Stomach (tissue), 8 donors: ENCODE measurements at regions not wholly inside any gene's neighbourhood (a gene's known extent, or its start where the extent isn't known, plus 50 kb on each side); places are given as distances from the start of the nearest gene placed in this dataset.

Source experiments
- DNase-seq, 2 donors: peaks; one replicate each; pipeline versions ENCODE4 v3.0.0 to v3.0.0-alpha.2; 2013 to 2019
- H3K27ac ChIP-seq, 5 donors: fragments of 200-600 bp in 4 of 5; sonication (generic) in 4 of 5; one replicate each; pipeline ENCODE4 v1.5.1; 2013 to 2019; ENCODE audit warnings: mild to moderate bottlenecking in 1 of 5, moderate library complexity in 1 of 5
- H3K27me3 ChIP-seq, 3 donors: fragments of 200-600 bp; sonication (generic); one replicate each; pipeline ENCODE4 v1.5.1; 2017 to 2019; ENCODE audit warnings: mixed run types in 1 of 3
- H3K36me3 ChIP-seq, 4 donors: fragments of 200-600 bp; sonication (generic); 1 replicate in 3 of 4; 2 replicates in 1 of 4; pipeline ENCODE4 v1.5.1; 2016 to 2019
- H3K4me1 ChIP-seq, 4 donors: fragments of 200-600 bp; sonication (generic); one replicate each; pipeline ENCODE4 v1.5.1; 2016 to 2019
- H3K4me3 ChIP-seq, 4 donors: fragments of 200-600 bp; sonication (generic) in 3 of 4; one replicate each; pipeline ENCODE4 v1.5.1; 2016 to 2019; ENCODE audit warnings: mild to moderate bottlenecking in 1 of 4
- H3K9me3 ChIP-seq, 4 donors: fragments of 200-600 bp; sonication (generic); one replicate each; pipeline ENCODE4 v1.5.1; 2016 to 2019
- CTCF ChIP-seq, 7 experiments: fragments of 450-650 bp in 4 of 7; fragments of 200-600 bp in 3 of 7; sonication (generic) in 3 of 7; IDR thresholded peaks; one replicate each; pipeline ENCODE4 v1.5.1; 2016 to 2019; ENCODE audit warnings: antibody characterized with exemption in 7 of 7, control low read depth in 2 of 7, mild to moderate bottlenecking in 1 of 7
- EP300 ChIP-seq: sonication (generic); formaldehyde crosslinking; IDR thresholded peaks from one replicate; pipeline ENCODE4 v1.6.1; 2017; ENCODE audit warnings: antibody characterized with exemption
- POLR2A ChIP-seq, 4 donors: fragments of 450-650 bp; IDR thresholded peaks; one replicate each; pipeline ENCODE4 v1.6.1; 2016; ENCODE audit warnings: antibody characterized with exemption in 4 of 4, control low read depth in 2 of 4, mild to moderate bottlenecking in 1 of 4, moderate library complexity in 1 of 4
- POLR2AphosphoS5 ChIP-seq, 3 donors: sonication (generic); formaldehyde crosslinking; IDR thresholded peaks; one replicate each; pipeline ENCODE4 v1.6.1; 2016; ENCODE audit warnings: antibody characterized with exemption in 3 of 3
- WGBS, 5 donors: extraction: QIAGEN DNeasy Blood & Tissue Kit in 3 of 5; methylation state at CpG; one replicate each; pipeline versions ENCODE4 v1.1.5 to v1.1.7; 2013 to 2018; 5-methylcytosine and 5-hydroxymethylcytosine counted together
- intact Hi-C: fragments of 100-400 bp; cut with DNase I; formaldehyde crosslinking; loops from one replicate; pipeline ENCODE4 v1.15.1; 2023; ENCODE audit warnings: low total_unique reads
- donor health status: healthy with polysubstance abuse.
- donor health status: Bipolar disorder and iron deficiency.
- donor health status: healthy.

DNA sequence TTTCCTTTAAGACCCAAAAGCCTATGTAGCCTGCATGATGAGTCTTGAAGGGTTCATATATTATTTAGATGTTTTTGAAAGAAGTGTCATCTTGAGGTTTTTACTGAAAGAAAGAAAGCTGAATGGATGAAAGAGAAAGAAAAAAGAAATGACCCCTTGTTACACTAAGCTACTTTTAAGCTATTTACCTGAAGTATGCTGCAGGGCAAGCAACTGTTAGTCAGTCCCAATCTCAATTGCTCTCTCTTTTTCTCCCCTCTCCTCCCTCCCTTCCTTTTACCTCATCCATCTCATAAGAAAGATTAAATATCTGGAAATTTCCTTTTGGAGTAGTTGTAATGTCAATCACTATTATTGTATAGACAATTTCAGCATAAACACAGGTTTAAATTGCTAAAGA lies 512.4 kb downstream of the TMTC2 start:
- H3K9me3 ChIP-seq: no peaks in the 10 kb centered on the region
- no peak for DNase-seq
- intact Hi-C loops: no loop called here
- H3K27ac ChIP-seq: no peak overlapping the region
- TF ChIP-seq CTCF (IDR thresholded peaks at IDR 0.05): no peak
- TF ChIP-seq EP300: no peak
- no peak for TF ChIP-seq POLR2A (IDR thresholded peaks at IDR 0.05)
- no peaks in the 10 kb centered on the region for H3K27me3 ChIP-seq
- H3K4me1 ChIP-seq: peaks cover 0 to 9% (median 0%) of the 10 kb centered on the region in 4 donors
- H3K36me3 ChIP-seq: no peaks in the 10 kb centered on the region
- H3K4me3 ChIP-seq: no peak overlapping the region

DNA sequence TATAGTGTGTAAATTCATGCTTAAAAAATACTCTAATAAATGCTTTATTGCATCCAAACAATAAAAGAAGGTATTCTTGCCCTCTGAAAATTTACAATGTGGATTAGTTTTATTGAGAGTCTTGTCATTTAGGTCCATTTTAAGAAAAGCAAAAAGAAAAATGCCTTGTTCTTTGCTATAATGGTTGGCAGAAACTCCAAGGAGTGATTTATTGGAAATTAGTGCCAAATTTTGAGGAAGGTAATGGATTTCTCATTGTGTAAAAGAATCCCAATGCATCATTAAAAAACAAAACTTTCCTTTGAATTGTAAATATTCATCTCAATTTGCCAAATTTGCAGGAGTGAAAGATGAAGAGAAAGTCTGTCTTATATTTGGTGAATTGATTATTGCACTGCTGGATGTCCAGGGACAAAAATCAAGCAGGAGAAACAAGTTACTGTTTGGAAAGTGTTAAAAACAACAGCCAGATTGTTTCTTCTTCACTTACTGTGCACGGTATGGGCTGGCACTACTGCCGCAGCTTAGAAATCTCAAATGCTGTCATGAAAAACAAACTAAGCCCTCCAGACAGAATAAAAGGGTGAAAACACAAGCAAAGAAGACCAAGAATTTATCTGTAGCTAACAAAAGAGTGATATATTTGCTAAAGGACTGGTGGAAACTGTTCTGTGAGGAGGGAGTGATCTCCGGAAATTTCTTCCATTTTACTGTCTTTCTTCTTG lies 511.7 kb downstream of the TMTC2 start:
- Histone ChIP-seq H3K27ac (no peak overlapping the region), H3K4me3 (no peak overlapping the region), H3K9me3 (peaks cover 0 to 2% (median 0%) of the 10 kb centered on the region in 4 donors), H3K36me3 (no peaks in the 10 kb centered on the region), H3K4me1 (peaks cover 0 to 9% (median 0%) of the 10 kb centered on the region in 4 donors), H3K27me3 (no peaks in the 10 kb centered on the region)
- no peak for DNase-seq
- 15 to 33% (median 24%) methylated on average over 3 of the region's 3 CpGs for WGBS, 5 donors
- intact Hi-C loops: no loop called here
- TF ChIP-seq EP300 (no peak), POLR2A (IDR thresholded peaks at IDR 0.05) (no peak), POLR2AphosphoS5 (IDR thresholded peaks at IDR 0.05) (no peak), CTCF (IDR thresholded peaks at IDR 0.05) (no peak)

- H3K27ac ChIP-seq: no peak overlapping the region
- H3K4me3 ChIP-seq: no peak overlapping the region
- no peak for DNase-seq
- peaks cover 0 to 9% (median 0%) of the 10 kb centered on the region in 4 donors for H3K4me1 ChIP-seq
- TF ChIP-seq POLR2A (IDR thresholded peaks at IDR 0.05) (no peak), EP300 (no peak), POLR2AphosphoS5 (IDR thresholded peaks at IDR 0.05) (no peak), CTCF (IDR thresholded peaks at IDR 0.05) (no peak)
- 52 to 60% (median 58%) methylated on average over 4 of the region's 4 CpGs for whole genome bisulfite sequencing, 5 donors
- intact Hi-C loops: no loop called here
- H3K27me3 ChIP-seq: no peaks in the 10 kb centered on the region
- no peaks in the 10 kb centered on the region for H3K36me3 ChIP-seq
- H3K9me3 ChIP-seq: peaks cover 0 to 8% (median 0%) of the 10 kb centered on the region in 4 donors
Observed at GRCh38 chr12:83197483-83197914, 510.8 kb downstream of the TMTC2 start.

GRCh38 chr12:83196694-83197350 lies 510.1 kb downstream of the TMTC2 start:
- TF ChIP-seq EP300: no peak
- TF ChIP-seq CTCF (IDR thresholded peaks at IDR 0.05): no peak
- TF ChIP-seq POLR2A (IDR thresholded peaks at IDR 0.05): no peak
- no peak for TF ChIP-seq POLR2AphosphoS5 (IDR thresholded peaks at IDR 0.05)
- Histone ChIP-seq H3K4me3 (no peak overlapping the region), H3K36me3 (no peaks in the 10 kb centered on the region), H3K9me3 (peaks cover 0 to 8% (median 0%) of the 10 kb centered on the region in 4 donors), H3K4me1 (peaks cover 0 to 9% (median 0%) of the 10 kb centered on the region in 4 donors), H3K27me3 (no peaks in the 10 kb centered on the region), H3K27ac (no peak overlapping the region)
- intact Hi-C loops: no loop called here
- DNase-seq: no peak
- 78 to 91% (median 86%) methylated on average over 3 of the region's 3 CpGs for WGBS, 5 donors
